Activated CD4-positive, alpha-beta T cell treated with anti-CD3 and anti-CD28 coated beads for 24 hours (primary cell): ENCODE measurements at regions not wholly inside any gene's neighbourhood (a gene's known extent, or its start where the extent isn't known, plus 50 kb on each side); places are given as distances from the start of the nearest gene placed in this dataset.
"Not testable (repeated sequence)": the region's sequence is repeated elsewhere in the genome, so short reads cannot be mapped to it uniquely, and the experiment has no call there.

Experiments used
- DNase-seq, 2 donors: peaks; one replicate each; pipeline ENCODE4 v3.0.0-alpha.2; 2020; ENCODE audit warnings: low read depth in 2 of 2

- DNase-seq = no peak
These were observed 326.1 kb downstream of the DAD1 start for GRCh38 chr14:22262881-22263280.

GRCh38 chr14:22255017-22255950 lies 333.7 kb downstream of the DAD1 start:
- no peak for DNase-seq

- DNase-seq = no peak
These were observed 336.3 kb downstream of the DAD1 start for GRCh38 chr14:22252686-22253085.

GRCh38 chr14:22251090-22251489 lies 337.9 kb downstream of the DAD1 start:
- no peak for DNase-seq

- no peak for DNase-seq
These were observed 339.3 kb downstream of the DAD1 start for GRCh38 chr14:22249770-22250169.

GRCh38 chr14:22243971-22244581 lies 344.9 kb downstream of the DAD1 start:
- no peak for DNase-seq

GRCh38 chr14:22238320-22238719 lies 350.7 kb downstream of the DAD1 start:
- DNase-seq = not testable (repeated sequence)

GRCh38 chr14:22233377-22233776 lies 355.6 kb downstream of the DAD1 start:
- DNase-seq = no peak

GRCh38 chr14:22232933-22233332 lies 356.1 kb downstream of the DAD1 start:
- DNase-seq = no peak

- DNase-seq = no peak
These were observed 356.5 kb downstream of the DAD1 start for GRCh38 chr14:22232486-22232885.

- no peak for DNase-seq
These were observed 358.0 kb downstream of the DAD1 start for GRCh38 chr14:22231018-22231417.

- no peak for DNase-seq
These were observed 358.5 kb downstream of the DAD1 start for GRCh38 chr14:22230517-22230916.

- no peak for DNase-seq
These were observed 361.9 kb downstream of the DAD1 start for GRCh38 chr14:22227084-22227483.

- no peak for DNase-seq
These were observed 362.6 kb downstream of the DAD1 start for GRCh38 chr14:22226381-22226780.

GRCh38 chr14:22225516-22226140 lies 363.4 kb downstream of the DAD1 start:
- no peak for DNase-seq

- no peak for DNase-seq
These were observed 367.5 kb downstream of the DAD1 start for GRCh38 chr14:22221508-22221907.

- DNase-seq = no peak
These were observed 368.6 kb downstream of the DAD1 start for GRCh38 chr14:22220427-22220826.

GRCh38 chr14:22218728-22219127 lies 370.3 kb downstream of the DAD1 start:
- DNase-seq = no peak

- DNase-seq = no peak
These were observed 375.9 kb downstream of the DAD1 start for GRCh38 chr14:22213120-22213519.

- DNase-seq = no peak
These were observed 378.1 kb downstream of the DAD1 start for GRCh38 chr14:22210906-22211305.

GRCh38 chr14:22210026-22210425 lies 379.0 kb downstream of the DAD1 start:
- DNase-seq = no peak

- DNase-seq = no peak
These were observed 386.0 kb downstream of the DAD1 start for GRCh38 chr14:22203036-22203435.

GRCh38 chr14:22202313-22202712 lies 386.7 kb downstream of the DAD1 start:
- DNase-seq = no peak
